GM19463 (cell line): ENCODE measurements at regions not wholly inside any gene's neighbourhood (a gene's known extent, or its start where the extent isn't known, plus 50 kb on each side); places are given as distances from the start of the nearest gene placed in this dataset.

ENCODE experiments used
- ATAC-seq: cut with Tn5 transposase; IDR thresholded peaks from one replicate; pipeline ENCODE4 v1.9.1; 2021; ENCODE audit warnings: mild to moderate bottlenecking, moderate library complexity; ENCODE audit not compliant: unreplicated experiment

DNA sequence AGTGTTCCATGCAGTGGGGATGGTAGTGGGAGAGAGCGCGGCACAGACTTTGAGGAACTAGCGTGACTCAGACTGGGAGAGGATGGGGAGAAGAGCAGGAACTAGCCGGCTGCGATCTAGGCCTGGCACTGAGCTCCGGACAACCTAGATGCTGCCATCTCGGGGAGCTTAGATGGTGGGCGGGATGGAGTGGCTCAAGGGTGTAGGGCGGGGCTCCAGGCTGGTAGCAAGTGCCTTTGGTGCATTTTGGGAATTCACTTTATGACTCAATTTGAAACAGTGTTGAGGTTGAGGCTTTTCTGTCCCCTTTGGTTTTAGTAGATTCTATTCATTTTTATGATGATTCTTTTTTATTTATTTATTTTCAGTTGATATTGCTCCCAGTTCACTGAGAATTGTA, 185.3 kb upstream of the GPR26 start:
- ATAC-seq, result no peak

DNA sequence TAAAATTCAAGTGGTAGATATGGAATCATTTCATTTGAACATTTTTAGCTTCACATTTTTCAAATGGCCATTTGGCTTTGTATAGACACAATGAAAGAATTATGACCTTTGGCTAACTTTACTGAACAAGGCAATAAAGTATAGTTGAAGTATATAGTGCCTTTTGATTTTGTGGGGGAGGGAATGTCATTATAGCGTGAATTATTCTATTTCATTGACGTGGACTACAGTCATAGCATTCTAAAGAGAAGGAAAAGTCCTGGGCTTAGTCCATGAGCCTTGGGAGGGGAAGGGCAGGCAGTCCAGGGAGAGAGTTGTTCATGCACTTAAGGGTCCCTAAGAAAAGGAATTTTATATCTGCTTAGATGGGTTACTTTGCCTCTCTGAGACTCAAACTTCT, 181.4 kb upstream of the GPR26 start:
- ATAC-seq, result no peak

DNA sequence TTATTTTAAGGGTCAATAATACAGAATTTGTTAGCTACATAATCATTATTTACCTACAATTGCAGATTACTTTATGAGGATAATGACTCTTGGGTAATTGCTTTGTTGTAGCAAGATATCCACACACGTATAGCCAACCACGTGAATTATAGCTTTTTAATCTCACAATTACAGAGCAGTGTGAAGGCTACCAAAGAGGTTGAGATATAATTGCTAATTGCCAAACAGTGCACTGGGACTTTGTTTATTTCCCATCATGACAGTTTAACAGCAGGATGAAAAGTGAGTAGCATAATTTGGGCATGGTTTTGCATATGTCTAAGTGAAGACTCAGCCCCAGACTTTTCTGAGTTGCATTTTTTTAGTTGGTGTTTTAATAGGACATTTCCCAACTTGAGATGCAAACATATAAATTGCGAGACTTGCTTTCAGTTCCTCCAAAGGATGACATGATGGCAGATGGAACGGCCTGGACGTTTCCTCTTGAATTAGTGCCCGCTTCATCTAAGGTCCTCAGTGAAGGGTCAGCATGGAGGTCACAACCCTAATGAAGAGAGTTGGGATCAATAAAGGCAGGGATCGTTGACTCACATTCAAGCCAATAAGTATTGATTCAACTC, 180.7 kb upstream of the GPR26 start:
- no peak for ATAC-seq

DNA sequence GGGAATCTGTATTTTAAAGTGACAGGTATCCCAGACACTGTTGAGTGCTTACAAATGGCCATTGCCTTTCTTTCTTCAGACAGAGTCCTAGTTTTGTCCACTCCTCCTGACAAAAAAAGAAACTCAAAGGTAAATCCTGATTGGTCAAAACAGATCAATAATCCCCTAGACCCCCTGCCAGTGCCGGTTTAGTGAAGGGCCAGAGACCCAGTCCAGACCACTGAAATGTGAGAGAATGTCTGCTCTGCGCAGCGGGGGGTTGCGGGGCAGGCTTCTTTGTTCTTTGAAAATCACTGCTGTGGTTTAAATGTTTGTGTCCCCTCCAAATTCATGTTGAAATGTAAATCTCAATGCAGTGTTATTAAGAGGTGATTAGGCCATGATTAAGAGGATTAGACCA, 177.7 kb upstream of the GPR26 start:
- no peak for ATAC-seq

DNA sequence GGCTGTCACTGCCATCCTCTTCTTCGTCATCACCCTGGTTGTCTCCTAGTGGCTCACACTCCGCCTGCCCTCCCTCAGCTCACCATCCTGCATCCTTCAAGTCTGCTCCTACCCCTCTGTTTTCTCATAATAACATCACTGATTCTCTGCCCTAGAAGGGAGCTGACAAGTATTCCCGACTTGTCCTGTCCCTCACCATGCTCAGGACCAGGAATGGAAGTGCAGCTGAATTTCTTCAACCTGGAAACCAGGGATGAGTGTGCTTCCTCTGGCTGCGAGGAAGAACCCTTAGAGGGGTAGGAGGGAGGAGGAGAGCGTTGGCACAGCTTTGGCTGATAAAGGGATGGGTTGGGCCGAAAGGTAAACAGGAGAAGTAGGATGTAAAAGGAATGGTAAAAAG, 174.8 kb upstream of the GPR26 start:
- ATAC-seq, result no peak

DNA sequence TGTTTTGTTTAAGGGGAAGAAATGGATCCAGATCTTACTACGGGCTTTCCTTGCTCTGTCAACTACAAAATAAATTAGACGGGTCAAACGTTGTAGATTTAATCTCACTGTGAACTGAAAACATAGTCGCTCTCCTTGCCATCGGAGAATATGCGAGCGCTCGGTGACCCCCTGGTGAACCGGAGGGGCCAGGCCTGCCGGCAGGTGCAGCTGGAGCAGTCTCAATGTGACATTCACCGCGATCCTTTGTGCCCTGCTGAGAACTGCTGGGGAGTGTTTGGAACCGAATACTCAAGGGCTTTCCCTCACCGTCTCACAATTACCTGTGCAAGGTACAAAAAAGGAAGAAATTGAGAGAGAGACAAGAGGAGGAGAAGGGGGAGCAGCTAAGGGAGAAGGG, 174.1 kb upstream of the GPR26 start:
- no peak for ATAC-seq

DNA sequence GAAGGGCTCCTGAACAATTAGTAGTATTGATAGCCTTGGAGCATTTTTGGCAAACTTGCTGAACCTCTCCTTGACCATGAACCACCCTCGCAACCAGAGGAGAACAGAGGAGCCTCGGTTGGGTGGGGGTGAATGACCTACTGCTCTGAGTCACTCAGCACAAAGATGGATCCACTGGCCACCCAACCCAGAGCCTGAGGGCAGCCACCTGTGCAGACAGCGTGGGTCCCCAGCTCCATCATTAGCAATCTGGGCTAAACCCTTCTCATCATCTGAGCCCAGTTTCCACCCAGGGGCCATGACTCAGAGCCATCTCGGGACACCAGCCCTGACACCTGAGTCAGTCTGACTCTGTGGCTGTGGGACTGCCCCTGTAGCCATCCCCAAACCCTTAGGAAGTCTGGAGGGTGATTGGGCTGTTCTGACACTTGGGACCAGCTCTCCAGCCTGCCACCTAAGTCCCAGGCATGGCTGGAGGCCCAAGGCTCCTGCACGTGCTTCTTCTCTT, 171.8 kb upstream of the GPR26 start:
- no peak for ATAC-seq

DNA sequence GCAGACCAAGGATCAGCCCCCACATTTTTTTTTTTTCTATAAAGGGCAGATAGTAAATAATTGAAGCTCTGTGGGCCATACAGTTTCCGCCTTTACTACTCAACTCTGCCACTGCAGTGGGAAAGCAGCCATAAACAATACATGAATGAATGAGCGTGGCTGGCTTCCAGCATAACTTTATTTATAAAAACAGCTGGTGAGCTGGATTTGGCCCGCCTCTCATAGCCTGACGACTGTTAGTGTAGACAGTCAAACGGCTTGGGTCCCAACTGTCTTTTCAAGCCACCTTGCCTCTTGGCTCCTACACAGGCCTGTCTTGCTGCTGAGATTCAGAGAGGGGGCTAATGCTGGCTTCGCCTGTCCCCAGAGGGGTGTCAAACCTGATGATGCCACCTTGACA, 169.8 kb upstream of the GPR26 start:
- ATAC-seq, result no peak

DNA sequence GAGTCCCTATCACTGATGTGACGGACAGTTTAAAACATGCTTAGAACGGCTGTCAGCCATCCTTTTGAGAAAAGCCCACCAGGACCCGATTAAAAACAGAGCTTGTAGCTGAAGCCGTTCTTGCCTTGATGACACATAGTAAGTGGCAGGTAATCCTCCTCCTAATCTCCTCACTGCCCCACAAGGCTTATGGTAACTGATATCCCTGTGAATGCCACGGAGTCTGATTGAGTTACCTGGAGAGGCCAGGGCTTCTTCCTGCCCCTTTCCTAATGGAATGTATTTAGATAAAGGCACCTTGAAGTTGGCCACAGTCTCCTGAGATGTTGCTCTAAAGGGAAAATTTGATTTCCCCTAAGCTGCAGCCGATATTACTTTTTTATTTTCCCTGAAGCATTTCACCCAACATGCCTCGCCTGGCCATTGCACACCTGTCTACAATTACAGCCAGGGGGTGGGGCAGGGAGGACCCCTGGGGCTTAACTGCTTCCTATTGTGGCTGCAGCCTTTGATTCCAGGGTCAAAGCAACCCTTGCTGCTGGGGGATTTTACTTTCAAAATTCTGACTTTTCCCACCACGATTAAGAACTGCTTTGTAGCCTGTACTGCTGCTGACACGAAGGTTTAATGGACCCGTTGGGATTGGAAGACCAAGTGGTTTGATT, 169.0 kb upstream of the GPR26 start:
- ATAC-seq, result no peak

DNA sequence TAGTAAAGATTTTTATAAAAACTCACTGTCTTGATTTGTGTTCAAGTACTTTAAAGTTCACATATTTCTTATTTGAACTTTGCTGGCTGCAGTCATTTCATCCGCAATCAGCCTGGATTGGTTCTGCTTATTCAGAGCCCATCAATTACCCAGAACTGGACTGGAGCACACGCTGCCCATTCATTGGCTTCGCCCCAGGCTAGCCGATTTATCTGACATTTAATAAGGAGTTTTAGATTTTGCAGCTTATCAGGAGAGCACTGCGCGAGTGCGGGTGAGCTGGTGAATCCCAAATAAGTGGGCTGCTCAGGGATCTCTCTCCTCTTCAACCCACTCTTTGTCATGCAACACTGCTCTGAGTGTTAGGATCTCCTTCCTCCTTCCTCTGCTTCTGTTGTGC, 166.0 kb upstream of the GPR26 start:
- no peak for ATAC-seq

DNA sequence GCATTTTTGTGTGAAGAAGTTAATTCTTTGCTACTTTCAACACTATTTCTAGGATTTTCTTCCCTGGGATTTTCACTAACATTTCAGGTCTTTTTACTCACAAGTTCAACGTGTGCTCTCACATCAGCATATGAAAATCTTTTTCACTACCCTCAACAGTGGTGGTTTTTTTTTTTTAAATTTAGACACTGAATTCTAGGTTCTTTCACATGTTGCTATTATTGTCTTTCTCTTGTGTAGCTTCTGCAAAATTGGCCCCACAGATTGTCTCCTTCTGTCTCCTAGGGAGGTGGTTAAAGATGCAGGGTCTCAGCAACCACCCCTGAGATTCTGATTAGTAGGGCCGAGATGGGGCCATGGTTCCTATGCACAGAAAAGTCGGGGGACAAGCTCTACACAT, 165.0 kb upstream of the GPR26 start:
- no peak for ATAC-seq

DNA sequence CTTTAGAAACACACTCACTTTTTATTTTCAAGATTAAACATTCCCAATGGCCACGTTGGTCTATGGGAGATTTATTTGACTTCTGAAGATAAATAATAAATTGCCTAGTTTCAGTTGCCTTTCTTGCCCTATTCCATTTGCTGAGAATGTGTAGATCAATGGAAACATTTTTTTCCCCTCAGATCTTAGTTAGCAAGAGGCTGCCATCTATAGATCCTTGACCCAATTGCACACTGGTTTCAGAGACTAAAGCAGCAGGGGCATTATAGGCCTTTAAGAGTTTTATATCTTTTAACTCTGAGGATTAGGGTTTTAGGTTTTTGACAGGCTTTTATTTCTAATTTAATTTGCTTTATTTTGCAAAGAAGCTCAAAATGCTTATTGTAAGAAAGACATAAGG, 163.2 kb upstream of the GPR26 start:
- ATAC-seq, result no peak

DNA sequence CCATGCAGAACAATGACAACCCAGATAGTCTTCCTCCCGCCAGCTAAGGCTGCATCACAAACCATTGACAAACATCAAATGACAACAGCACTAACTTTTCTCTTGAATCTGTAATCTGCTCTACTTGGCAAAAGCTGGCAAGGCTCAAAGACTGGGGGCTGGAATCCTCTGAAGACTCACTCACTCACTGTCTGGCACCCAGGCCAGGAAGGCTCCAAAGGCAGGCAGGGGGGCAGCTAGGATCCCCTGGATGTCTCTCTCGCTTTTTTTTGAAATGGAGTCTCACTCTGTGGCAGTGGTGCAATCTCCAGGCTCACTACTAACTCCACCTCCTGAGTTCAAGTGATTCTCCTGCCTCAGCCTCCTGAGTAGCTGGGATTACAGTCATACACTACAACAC, 159.7 kb upstream of the GPR26 start:
- ATAC-seq, result no peak

DNA sequence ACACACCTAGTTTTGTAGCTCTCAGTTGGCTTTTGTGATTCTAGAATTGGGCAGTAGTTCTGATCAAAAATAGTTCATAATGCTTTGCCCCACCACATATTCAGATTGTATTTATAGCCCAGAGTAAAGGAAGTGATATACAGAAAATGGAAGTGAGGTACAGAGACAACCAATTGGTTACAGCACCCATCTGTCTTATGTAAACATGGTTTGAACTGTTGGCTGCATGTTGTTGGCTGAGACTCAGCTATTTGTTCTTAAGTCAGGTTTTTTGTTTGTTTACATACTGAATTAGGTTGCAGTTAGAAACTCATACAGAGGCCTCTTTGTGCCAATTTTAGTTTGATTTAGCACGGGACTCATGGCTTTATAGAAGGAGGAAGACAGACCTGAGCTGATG, 158.9 kb upstream of the GPR26 start:
- ATAC-seq, result no peak

DNA sequence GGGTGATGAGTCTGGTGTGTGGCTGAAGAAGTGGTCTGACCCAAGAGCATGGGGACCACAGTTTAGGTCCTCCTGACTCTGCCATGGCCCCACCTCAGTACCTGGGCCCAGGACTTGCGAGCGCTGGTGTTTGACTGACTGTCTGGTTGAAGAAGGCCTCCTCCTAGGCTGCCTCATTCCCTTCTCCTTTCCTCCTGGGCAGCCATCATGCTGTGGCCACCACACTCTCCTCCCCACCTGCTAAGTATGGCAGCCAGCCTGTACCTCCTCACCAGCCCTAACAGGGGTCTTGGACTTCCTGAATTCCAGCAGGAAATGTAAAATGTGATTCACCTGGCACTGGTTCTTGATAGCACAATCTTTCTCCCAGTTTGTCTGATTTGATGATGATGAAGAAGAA, 156.8 kb upstream of the GPR26 start:
- no peak for ATAC-seq

DNA sequence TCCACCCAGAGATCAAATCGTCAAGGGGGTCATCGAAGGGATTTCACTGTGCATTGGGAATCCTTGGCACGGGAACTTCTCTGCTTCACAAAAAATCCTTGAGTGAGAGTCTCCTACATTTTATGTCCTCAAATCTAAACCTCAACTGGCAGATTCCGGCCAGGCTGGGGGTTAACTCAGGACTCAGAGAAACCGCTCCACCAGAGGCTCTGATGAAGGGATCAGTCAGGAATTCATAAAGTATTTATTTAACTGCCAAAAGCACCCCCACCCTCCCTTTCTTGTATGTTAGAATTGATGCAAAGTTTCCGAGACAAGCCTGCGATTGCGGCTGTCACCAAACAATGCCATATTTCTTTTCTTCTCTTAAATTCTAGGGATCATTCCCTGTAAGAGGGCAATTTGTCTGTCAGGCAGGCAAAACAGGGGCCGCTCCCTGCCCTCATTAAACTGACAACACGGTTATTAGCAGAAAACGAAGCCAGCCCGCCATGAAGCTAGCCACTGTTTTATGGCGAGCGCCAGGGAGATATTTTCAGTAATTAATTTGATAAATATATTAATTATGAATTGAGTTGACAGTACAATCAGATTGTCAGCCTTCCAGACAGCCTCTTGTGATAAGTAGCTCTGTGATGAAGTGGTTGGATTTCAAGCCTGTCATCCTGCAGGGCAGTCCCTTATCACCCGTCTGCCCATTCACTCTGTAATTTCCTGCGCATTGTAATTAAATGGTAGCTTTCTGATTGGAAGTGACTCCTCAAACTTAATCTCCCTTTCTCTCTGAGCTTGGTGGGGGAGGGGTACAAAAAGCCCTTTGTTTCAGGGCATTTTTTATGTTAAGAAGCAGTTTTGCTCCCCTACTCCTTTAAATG, 153.0 kb upstream of the GPR26 start:
- ATAC-seq, result no peak

DNA sequence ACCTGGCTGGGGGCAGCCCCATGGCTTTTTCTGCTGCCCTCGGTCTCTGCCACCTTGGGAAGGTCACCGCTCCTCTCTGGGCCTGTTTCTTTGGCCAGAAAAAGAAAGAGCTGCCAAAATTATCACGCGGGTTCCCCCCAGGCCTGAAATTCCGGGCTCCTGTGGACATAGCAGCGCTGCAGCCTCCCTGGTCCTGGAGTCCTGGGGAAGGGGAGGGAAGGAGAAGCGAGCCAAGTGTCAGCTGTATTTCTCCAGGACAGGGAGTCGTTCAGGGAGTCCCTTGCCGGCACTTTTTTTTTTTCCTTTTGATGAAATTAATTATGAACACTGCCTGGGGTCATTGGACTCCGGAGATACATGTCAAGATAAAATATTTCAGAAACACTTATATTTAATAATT, 152.3 kb upstream of the GPR26 start:
- ATAC-seq, result no peak

DNA sequence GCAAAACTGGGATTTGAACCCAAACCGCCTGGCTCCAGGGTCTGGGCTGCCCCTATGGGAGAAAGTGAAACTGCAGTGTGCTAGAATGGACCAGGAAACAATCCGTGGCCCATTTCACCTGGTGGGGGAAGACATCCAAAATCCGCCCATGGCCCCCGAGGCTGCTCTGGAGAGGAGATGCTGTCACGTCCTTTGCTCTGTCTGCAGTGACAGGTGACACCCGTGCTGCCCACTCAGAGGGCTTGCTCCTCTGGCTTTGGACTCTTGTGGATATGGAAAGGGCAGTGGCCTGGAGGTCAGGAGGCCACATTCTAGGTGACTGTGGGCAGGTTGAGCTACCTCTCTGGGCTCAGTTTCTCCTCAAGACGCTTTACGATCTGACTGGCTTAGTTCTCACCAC, 151.2 kb upstream of the GPR26 start:
- no peak for ATAC-seq

DNA sequence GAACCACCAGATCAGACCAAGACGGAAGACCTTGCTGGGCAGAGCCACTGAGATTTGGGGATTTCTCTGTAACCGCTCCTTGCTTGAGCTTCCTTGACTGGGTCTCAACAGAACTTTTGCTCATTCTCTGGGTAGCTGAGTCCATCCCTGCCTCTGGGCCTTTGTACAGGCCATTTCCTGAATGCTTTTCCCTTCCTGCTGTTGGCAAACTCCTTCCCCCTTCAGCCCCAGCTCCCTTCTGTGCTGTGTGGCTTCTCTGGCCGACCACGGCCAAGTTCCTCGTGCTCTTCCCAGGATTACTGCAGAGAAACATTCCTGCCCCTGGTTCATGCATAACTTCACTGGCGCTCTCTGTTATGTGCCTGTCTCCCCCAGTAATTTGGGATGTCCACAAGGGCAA, 150.5 kb upstream of the GPR26 start:
- ATAC-seq, result no peak

DNA sequence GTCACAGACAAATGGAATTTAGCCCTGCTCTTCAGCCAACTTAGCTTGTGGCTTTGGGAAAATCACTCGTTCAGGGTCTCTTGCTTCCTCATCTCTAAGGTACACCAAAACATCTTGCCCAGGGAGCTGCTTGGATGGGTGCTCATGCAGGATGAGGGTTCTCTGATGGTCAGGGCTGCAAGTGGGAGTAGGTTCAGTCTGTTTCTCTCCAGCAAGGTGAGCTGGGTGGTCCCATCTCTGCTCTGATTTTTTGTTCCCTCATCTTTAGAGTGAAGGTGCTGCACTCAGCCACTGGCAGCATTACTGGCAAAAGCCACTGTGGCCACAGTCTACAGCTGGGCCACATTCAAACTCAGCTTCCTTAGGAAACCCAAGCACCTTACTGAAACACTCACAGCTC, 149.9 kb upstream of the GPR26 start:
- ATAC-seq, result no peak

DNA sequence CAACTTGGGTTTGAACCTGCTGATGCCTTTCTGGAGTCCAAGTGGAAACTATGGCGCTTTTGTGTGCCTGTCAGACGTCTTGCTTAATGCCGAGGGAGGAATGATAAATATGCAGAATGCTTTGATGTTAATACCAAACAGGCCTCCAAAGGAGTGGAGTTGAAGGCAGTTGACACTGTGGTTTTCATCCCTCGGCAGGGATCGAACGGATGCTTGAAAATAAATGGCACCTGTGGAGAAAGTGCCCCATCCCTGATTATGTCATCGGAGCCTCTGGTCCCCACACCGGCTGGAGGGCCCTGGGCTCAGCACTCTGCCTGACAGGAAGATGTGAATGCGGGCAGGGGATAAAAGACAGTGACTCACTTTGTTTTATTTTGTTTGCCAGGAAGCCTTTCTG, 148.7 kb upstream of the GPR26 start:
- ATAC-seq, result no peak

DNA sequence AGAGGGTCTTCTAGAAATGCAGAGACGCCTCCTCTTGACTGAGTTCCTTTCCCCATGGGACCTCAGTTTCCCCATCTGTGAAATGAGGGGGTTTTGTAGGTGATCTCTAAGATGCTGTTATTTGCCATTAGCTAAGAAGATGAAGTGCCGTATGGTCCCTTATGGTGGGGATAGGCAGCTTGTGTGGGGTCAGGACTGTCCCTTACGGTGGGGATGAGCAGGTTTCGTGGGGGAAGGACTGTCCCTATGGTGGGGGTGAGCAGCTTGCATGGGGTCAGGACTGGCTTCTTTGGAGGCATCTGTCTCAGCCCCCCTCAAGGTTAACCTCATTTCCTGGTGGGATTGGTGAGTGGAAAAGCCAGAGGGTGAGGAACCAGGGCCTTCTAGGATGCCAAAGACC, 148.3 kb upstream of the GPR26 start:
- ATAC-seq, result no peak
